GM23338 (cell line): ENCODE measurements at regions not wholly inside any gene's neighbourhood (a gene's known extent, or its start where the extent isn't known, plus 50 kb on each side); places are given as distances from the start of the nearest gene placed in this dataset.

Experiments
- ATAC-seq: fragments of 200-7000 bp; cut with Tn5 transposase; 3 replicates; pipeline ENCODE4 v1.9.1; 2020
- DNase-seq: peaks from one replicate; pipeline ENCODE4 v3.0.0-alpha.2; 2015; ENCODE audit warnings: low spot score
- H2AFZ ChIP-seq: fragments of 200-600 bp; sonication (generic); 2 replicates; pipeline ENCODE4 v1.8.0; 2016; ENCODE audit warnings: antibody characterized with exemption, mild to moderate bottlenecking, moderate library complexity
- H3F3A ChIP-seq: fragments of 200-600 bp; sonication (generic); replicated peaks from 2 replicates; pipeline ENCODE4 v1.8.0; 2017; ENCODE audit warnings: antibody characterized with exemption, mixed run types, low read depth
- H3K27ac ChIP-seq: fragments of 200-600 bp; sonication (generic); 2 replicates; pipeline ENCODE4 v1.6.1; 2016; ENCODE audit warnings: low read depth
- H3K27me3 ChIP-seq: fragments of 200-600 bp; sonication (generic); 2 replicates; pipeline ENCODE4 v1.8.0; 2016; ENCODE audit warnings: mild to moderate bottlenecking, mixed run types, moderate library complexity; ENCODE audit not compliant: insufficient read depth
- H3K36me3 ChIP-seq: fragments of 200-600 bp; sonication (generic); 2 replicates; pipeline ENCODE4 v1.8.0; 2016; ENCODE audit warnings: mild to moderate bottlenecking; ENCODE audit not compliant: insufficient read depth
- H3K4me1 ChIP-seq: fragments of 200-600 bp; sonication (generic); 2 replicates; pipeline ENCODE4 v1.8.0; 2016; ENCODE audit warnings: mild to moderate bottlenecking, moderate library complexity; ENCODE audit not compliant: insufficient read depth
- H3K4me2 ChIP-seq: fragments of 200-600 bp; sonication (generic); 2 replicates; pipeline ENCODE4 v1.7.1; 2017; ENCODE audit warnings: mixed run types
- H3K4me3 ChIP-seq: fragments of 200-600 bp; sonication (generic); 2 replicates; pipeline ENCODE4 v1.6.1; 2016; ENCODE audit warnings: mixed run types
- H3K79me2 ChIP-seq: fragments of 200-600 bp; sonication (generic); replicated peaks from 2 replicates; pipeline ENCODE4 v1.8.0; 2017; ENCODE audit warnings: mild to moderate bottlenecking; ENCODE audit not compliant: insufficient read depth
- H3K9me2 ChIP-seq: fragments of 200-600 bp; sonication (generic); 2 replicates; pipeline ENCODE4 v1.8.0; 2017; ENCODE audit not compliant: insufficient read depth
- H4K20me1 ChIP-seq: fragments of 200-600 bp; sonication (generic); replicated peaks from 2 replicates; pipeline ENCODE4 v1.8.0; 2017; ENCODE audit warnings: mild to moderate bottlenecking; ENCODE audit not compliant: insufficient read depth
- H3K27ac Mint-ChIP-seq: 2 replicates; pipeline ENCODE4 v1.8.0; 2020; ENCODE audit warnings: inconsistent platforms, mild to moderate bottlenecking, moderate library complexity, mixed read lengths
- H3K27me3 Mint-ChIP-seq: 3 replicates; pipeline ENCODE4 v1.8.0; 2022; ENCODE audit warnings: low read depth, mild to moderate bottlenecking, moderate library complexity, mixed read lengths, inconsistent platforms; ENCODE audit not compliant: insufficient read depth, poor library complexity
- H3K36me3 Mint-ChIP-seq: 3 replicates; pipeline ENCODE4 v1.8.0; 2021; ENCODE audit warnings: low read depth, mild to moderate bottlenecking, inconsistent platforms, moderate library complexity, mixed read lengths
- H3K4me1 Mint-ChIP-seq: 3 replicates; pipeline ENCODE4 v1.8.0; 2020; ENCODE audit warnings: mild to moderate bottlenecking, inconsistent platforms, mixed read lengths
- H3K4me3 Mint-ChIP-seq: 3 replicates; pipeline ENCODE4 v1.8.0; 2021; ENCODE audit warnings: moderate library complexity, mild to moderate bottlenecking, inconsistent platforms, mixed read lengths
- H3K9me3 Mint-ChIP-seq: 3 replicates; pipeline ENCODE4 v1.8.0; 2020; ENCODE audit warnings: moderate library complexity, mild to moderate bottlenecking, inconsistent platforms, mixed read lengths
- CREB1 ChIP-seq: fragments of 250-450 bp; sonication (Bioruptor Pico); IDR thresholded peaks from 2 replicates; pipeline ENCODE4 v1.5.0; 2020; ENCODE audit warnings: low read depth, mild to moderate bottlenecking, moderate library complexity
- ETS1 ChIP-seq: IDR thresholded peaks from 2 replicates; pipeline ENCODE4 v1.6.1; 2016; ENCODE audit warnings: antibody characterized with exemption
- EZH2 ChIP-seq: fragments of 200-600 bp; sonication (generic); IDR thresholded peaks from one replicate; pipeline ENCODE4 v1.8.0; 2017; ENCODE audit warnings: antibody characterized with exemption, mild to moderate bottlenecking, low read depth; ENCODE audit not compliant: unreplicated experiment
- EZH2phosphoT487 ChIP-seq: fragments of 200-600 bp; sonication (generic); IDR thresholded peaks from one replicate; pipeline ENCODE4 v1.8.1; 2018; ENCODE audit warnings: antibody characterized with exemption; ENCODE audit not compliant: unreplicated experiment
- JUNB ChIP-seq: IDR thresholded peaks from one replicate; pipeline ENCODE4 v1.6.1; 2016; ENCODE audit warnings: antibody characterized with exemption; ENCODE audit not compliant: unreplicated experiment
- NANOG ChIP-seq: IDR thresholded peaks from 2 replicates; pipeline ENCODE4 v1.6.1; 2016; ENCODE audit warnings: antibody characterized with exemption, borderline replicate concordance
- POLR2AphosphoS5 ChIP-seq: IDR thresholded peaks from 2 replicates; pipeline ENCODE4 v1.6.1; 2016; ENCODE audit warnings: antibody characterized with exemption, low read depth
- REST ChIP-seq: IDR thresholded peaks from one replicate; pipeline ENCODE4 v1.6.1; 2018; ENCODE audit warnings: antibody characterized with exemption; ENCODE audit not compliant: unreplicated experiment
- ZNF114 ChIP-seq: fragments of 250-450 bp; sonication (Bioruptor Pico); IDR thresholded peaks from 2 replicates; pipeline ENCODE4 v1.5.0; 2020; ENCODE audit warnings: mild to moderate bottlenecking, moderate library complexity
- ZNF462 ChIP-seq: fragments of 250-450 bp; sonication (Bioruptor Pico); IDR thresholded peaks from 2 replicates; pipeline ENCODE4 v1.5.0; 2020; ENCODE audit warnings: mild to moderate bottlenecking, moderate library complexity
- TF ChIP-seq, protein P1 (sequence below), 2 experiments: fragments of 200-600 bp in 1 of 2; sonication (generic) in 1 of 2; conservative IDR thresholded peaks; 2 replicates each; pipeline versions ENCODE4 v1.5.1 to v1.6.1; 2016 to 2017; ENCODE audit warnings: antibody characterized with exemption in 2 of 2, low read depth in 2 of 2, mild to moderate bottlenecking in 2 of 2, moderate library complexity in 1 of 2

- TF ChIP-seq REST: no peak
- no peak for TF ChIP-seq ZNF462 (CRISPR knock-in tag)
- TF ChIP-seq POLR2AphosphoS5: no peak
Observed at GRCh38 chr6:164791498-164791897, 517.9 kb downstream of the C6orf118 start (continued).

DNA sequence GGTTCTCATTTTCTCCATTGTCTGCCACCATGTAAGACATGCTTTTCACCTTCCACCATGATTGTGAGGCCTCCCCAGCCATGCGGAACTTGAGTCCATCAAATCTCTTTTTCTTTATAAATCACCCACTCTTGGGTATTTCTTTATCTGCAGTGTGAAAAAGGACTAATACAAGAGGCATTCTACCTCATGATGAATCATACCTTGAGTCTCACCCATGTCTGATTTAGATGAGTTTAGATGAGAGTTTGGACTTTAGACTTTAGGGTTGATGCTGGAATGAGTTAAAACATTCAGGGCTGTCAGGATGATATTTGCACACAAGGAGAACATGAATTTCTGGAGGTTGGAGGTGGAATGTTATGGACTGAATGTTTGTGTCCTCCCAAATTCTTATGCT lies 545.6 kb downstream of the C6orf118 start:
- Mint-ChIP-seq H3K9me3 (no peaks in the 10 kb centered on the region), H3K36me3 (peaks cover 19% of the 10 kb centered on the region), H3K4me3 (no peak overlapping the region), H3K4me1 (peaks cover 7% of the 10 kb centered on the region), H3K27ac (no peak overlapping the region), H3K27me3 (no peaks in the 10 kb centered on the region)
- Histone ChIP-seq H3K27me3 (no peaks in the 10 kb centered on the region), H3F3A (no peaks in the 10 kb centered on the region), H4K20me1 (no peaks in the 10 kb centered on the region), H3K79me2 (no peaks in the 10 kb centered on the region), H3K9me2 (peaks cover 13% of the 10 kb centered on the region; the same call in 1 of the 2 replicates), H3K4me1 (no peaks in the 10 kb centered on the region), H3K36me3 (no peaks in the 10 kb centered on the region; the same call in 1 of the 2 replicates), H3K4me2 (no peak overlapping the region), H3K4me3 (no peak overlapping the region), H3K27ac (no peak overlapping the region), H2AFZ (no peak overlapping the region)
- no peak for ATAC-seq
- no peak for TF ChIP-seq ZNF114 (CRISPR knock-in tag)
- TF ChIP-seq CREB1 (CRISPR knock-in tag): no peak
- TF ChIP-seq, protein P1, sequence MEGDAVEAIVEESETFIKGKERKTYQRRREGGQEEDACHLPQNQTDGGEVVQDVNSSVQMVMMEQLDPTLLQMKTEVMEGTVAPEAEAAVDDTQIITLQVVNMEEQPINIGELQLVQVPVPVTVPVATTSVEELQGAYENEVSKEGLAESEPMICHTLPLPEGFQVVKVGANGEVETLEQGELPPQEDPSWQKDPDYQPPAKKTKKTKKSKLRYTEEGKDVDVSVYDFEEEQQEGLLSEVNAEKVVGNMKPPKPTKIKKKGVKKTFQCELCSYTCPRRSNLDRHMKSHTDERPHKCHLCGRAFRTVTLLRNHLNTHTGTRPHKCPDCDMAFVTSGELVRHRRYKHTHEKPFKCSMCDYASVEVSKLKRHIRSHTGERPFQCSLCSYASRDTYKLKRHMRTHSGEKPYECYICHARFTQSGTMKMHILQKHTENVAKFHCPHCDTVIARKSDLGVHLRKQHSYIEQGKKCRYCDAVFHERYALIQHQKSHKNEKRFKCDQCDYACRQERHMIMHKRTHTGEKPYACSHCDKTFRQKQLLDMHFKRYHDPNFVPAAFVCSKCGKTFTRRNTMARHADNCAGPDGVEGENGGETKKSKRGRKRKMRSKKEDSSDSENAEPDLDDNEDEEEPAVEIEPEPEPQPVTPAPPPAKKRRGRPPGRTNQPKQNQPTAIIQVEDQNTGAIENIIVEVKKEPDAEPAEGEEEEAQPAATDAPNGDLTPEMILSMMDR (conservative IDR thresholded peaks at IDR 0.05; ENCODE audit: low read depth in 2 of 2): no peak
- no peak for TF ChIP-seq JUNB
- TF ChIP-seq EZH2phosphoT487: no peak
- TF ChIP-seq EZH2: no peak
- no peak for TF ChIP-seq POLR2AphosphoS5
- no peak for TF ChIP-seq NANOG
- no peak for TF ChIP-seq ETS1
- no peak for DNase-seq
